ENCODE measurements at regions not wholly inside any gene's neighbourhood (a gene's known extent, or its start where the extent isn't known, plus 50 kb on each side); places are given as distances from the start of the nearest gene placed in this dataset.
A peak's percentile ranks its signal among the peaks of the same experiment; 100 is the strongest.

DNA sequence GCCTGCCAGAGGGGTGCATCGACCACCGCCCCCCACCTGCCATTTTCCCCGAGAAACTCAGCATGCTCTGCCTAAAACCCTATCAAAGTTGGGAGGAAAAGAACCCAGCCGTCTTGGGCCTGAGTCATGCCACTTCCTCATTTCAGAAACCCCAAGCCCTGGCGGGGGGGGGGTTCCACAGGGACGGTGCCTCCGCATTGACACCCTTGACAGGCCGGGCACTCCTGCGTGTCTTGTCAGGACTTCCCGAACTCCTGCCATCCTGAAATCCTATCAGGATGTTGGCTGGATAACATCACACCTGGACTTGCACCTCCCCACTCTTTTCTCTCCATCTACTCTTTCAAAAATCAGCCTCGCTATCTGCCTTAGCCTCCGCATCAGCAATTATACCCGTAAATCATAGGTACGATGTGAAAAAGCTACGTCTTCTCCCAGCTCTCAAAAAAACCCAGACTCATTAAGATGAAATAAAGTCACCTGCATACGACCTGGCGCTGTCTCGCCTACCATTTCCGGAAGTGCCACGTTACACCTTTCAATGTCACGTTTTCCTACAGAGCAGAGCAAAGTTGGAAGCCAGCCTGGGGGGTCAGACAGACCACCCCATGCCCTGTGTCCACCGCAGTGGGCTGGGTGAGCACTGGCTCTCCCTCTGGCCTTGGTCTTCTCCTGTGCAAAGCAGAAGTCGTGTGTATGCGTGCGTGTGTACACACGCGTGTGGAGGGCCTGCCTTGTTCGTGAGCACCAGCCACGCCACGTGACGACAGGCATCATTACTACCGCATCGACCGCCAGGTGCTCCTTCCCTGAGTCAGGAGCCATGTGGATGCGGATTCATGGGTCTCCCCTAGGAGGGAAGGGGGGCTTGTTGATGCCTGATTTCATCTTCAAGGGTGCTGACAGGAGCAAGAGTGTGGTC, 96.7 kb downstream of the RFLNA start:
- DNase-seq = peak; percentile 49 to 58

DNA sequence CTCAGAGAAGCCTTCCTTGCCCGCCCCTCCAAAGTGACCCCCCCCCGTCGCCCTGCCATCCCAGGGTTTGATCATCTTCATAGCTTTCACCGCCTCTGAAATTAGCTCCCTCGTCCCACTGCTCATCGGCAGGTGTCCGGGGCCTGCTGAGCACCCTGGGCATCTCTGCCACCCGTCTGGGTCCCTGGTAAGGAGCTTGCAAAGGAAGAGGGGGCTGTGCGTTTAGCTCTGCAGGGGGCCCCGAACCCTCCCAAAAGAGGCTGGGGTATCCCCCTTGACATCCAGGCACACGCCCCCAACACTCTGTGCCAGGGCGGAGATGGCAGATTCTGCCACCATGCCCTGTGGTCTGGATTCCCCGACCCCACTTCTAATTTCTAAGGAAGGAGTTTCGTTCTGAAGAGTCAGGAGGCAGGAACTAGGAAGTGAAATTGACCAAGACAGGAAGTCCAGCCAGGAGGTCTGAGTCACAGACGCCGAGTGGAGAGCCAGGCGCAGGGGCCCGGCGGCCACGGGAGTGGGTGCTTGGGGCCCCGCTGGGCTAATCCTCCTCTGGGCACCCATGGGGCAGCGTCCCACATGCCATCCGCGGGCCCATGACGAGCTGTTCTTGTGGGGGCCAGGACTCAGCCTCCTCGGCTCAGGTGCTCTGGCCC, 95.7 kb downstream of the RFLNA start:
- DNase-seq = no peak

DNA sequence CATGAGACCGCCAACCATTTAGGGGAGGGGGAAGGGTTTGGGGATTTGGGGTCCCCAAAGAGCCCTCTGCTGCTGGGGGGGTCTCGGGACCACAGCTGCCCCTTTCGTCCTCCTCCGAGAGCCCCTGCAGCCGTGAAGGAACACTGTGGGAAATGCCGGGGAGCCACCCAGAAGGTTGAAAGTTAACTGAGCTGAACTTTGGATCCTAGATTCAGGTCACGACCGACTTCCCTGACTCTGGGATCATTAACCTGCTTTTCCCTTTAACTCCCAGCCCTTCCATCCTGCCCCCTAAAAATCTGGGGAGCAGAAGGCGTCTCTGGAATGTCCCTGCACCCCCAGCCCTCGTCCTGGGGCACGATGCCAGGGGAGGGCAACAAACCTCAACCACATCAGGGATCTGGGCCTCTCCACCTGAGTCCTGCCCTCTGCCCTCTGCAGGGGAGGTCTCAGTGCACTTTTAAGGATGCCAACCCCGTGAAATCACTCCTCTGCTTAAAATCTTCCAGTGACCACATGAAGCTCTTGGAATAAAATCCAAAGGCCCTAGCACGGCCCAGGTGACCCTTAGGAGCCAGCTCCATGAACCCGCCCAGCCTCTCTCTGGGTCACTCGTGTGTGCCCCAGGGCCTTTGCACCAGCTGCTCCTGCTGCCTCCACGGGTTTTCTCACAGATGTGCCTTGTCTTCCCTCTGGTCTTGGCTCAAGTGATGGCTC, 95.0 kb downstream of the RFLNA start:
- DNase-seq = no peak

DNA sequence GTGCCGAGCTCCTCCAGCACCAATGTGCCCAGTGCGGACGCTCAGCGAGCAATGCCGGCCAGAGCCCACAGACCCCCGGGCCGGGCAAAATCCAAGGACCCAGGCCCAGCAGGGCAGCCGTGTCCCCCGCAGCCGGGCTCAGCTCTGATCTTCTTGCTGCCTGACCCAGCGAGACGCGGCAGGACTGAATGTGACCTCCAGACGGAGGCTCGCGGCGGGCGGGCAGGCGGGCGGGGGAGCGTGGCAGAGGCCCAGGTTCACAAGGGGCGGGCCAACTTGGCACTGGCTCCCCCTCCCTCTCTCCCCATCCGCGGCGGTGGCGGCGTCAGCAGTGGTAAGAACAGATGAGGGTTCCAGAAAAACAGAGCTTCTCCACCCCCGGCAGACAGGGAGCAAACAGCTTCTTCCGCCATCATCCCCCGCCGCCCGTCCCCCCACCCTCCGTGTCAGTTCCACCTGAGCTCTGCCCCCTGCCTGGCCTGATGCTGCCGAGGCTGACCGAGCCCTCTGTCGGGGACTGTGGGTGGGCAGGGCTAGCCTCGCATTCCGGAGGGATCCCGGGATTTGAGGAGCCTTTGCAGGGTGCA, 94.3 kb downstream of the RFLNA start:
- peak; percentile 47 to 58 for DNase-seq

DNA sequence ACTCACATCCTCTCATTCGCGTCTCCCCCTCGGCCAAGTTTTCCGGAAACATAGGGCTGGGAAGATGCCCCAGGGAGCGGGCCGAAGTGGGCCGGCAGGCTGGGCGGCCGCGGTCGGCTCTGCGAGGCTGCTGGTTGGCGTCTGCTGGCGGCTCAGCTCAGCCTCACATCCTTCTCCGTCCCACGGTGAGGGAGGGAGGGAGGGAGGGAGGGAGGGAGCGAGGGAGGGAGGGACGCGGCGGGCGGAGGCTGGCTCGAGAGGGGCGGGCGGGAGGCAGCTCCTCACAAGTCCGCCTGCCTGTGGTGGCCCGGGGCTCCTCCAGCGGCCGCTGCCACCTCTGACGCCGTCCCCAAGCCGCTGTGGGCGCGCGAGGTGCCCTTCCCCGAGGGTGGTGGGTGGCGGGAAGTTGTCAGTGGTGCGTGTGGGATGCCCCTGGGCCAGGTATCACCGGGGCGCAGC, 93.8 kb downstream of the RFLNA start:
- DNase-seq = peak; percentile 40 to 50

DNA sequence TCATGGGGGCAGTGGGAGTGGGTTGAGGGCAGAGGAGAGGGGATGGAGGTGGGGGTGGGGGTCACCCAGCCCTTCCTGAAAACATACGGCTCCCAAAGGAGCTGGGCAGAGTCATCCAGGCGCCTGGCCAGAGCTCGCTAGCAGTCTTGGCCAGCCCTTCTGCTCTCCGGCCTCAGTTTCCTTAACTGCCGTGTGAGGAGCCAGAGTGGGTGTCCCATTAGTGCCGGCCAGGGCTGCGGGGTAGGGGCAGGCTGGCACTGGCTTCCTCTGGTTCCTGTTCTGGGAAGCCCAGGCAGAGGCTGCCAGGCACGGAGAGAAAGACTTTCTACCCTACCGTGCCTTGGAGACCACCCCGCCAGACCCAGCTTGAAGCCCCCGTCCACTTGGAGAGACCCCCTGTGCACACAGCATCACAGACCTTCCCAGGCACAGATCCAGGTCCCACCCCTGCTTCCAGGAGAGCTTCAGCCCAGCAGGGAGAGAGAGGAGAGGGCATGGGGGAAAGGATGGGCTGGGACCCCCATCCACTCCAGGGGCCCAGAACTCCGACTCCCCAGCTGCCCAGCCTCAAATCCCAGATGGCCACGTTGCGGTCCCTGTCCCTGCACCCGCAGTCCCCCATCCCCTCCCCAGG, 93.3 kb downstream of the RFLNA start:
- no peak for DNase-seq

DNA sequence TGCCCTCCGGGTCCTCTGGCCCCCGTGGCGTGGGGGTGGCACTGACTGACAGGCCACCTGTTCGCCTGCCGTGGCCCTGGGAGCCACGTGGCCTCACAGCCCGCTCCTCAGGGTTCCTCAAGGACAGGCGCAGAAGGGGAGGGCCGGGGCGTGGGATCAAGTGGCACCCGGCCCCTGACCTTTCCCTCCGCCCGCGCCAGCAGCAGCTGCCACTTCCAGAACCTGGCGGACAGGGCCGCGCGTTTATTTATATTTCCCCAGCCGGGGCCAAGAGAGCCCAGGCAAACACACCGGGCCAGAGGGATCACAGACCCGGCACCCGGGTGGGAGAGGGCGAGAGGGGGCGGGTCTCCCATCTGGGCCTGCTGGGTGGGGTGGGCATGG, 92.6 kb downstream of the RFLNA start:
- DNase-seq = no peak

DNA sequence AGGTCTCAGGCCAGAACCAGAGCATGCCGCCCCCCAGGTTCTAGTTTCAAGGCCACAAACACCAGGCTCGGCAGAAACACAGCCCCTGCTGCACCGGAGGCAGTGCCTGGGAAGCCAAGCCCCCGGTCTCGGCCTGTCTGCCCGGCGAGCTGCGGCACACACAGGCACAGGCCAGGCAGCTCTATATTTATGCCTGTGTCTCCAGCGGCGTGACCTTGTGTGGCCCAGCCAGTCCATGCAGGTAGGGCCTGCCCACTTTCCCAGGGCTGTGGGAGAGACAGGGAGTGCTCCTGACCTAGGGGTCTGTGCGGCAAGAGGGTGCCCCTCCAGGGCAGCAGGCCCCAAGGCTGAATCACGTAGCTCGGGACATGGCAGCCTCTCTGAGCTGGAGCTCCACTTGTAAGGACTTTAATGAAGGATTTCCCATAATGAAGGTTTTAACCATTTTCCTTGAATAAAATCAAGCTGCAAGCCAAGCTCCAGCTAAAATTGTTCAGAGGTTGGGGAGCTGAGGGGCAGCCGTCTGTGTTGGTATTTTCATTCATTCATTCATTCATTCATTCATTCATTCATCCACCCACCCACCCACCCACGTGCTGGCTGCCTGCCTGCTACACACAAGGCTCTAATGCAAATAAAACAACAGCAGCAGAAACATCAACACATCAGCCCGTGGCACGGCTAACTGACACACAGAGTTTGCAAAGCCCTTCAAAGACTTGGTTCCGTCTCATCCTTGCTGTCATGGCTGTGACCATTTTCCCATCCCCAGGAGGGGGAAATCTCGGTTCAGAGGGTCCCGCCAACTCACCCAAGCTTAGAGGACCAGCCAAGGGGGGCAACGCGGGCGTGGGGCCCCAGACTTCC, 92.0 kb downstream of the RFLNA start:
- no peak for DNase-seq

DNA sequence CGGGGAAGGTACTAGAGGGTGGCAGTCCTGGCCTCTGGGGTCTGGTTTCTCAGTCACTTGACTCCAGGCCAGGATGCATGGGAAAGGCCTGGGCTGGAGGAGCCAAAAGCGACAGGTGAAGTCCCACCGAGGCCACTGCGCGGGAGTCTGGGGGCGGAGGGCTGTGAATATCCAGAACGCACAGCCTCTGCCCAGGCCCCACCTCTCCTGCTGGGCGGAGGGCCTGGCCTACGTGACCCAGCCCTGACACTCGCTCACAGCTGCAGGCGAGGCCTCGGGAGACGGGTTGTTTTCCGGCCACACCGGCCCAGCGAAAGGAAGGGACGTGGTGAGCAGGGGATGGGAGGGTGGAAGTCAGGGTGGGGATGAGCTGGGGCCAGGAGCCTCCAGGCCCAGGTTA, 91.2 kb downstream of the RFLNA start:
- no peak for DNase-seq

DNA sequence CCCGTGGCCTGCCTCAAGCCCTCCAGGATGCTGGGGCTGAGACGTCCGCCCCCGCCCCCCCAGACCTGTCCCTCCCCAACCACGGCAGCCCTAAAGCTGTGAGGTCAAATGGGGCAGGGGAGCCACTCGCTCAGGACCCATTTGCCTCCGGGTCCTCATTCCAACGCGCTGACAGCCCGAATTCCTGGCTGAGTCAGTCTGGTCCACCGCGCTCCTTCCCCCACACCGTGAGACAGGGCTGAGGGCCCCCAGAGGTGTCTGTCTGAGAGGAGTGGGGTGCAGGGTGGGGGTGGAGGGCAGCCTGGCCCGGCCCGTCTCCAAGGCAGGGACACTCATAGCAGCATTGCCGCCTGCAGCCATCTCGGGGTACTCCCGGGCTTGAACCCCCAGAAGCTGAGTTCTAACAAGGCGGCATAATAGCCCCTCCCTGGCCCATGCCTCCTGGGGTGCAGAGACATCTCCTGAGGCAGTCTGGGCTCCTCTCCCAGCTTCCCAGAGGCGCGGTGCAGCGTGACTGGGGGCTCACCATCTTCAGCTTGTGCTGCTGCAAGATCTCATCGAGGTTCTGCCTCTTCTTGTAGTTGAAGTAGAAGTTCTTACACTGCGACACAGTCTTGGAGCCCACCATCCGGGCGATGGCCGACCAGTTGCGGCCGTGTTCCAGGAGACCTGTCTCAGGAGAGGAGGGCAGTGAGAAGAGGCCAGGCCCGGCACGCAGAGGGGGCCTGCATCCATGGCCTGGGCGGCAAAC, 90.5 kb downstream of the RFLNA start:
- no peak for DNase-seq

DNA sequence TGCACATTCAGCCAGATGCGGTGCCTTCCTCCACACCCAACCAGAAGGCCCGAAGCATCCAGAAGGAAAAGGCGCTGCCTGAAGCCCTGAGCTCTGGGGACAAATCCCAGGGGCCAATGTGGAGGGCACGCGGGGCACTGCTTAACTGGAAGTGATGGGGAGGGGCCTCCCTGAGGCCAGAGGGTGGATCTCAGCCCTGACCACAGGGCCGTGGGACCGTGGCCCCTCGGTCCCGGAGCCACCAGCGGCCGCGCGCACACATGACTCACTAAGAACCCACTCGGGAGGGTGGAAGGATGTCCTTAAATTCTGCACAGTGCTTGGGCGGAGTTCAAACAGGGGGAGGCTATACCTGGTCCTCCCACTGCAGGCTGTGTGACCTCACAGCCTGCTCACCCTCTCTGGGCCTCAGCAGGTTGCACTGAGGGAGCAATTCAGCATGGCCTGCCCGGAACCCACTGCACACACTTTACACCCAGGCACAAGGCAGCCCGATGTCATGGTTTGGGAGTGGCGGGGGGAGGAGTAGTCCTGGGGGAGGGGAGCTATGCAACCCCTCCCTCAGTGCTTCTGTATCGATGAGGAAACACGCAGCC, 89.5 kb downstream of the RFLNA start:
- no peak for DNase-seq

DNA sequence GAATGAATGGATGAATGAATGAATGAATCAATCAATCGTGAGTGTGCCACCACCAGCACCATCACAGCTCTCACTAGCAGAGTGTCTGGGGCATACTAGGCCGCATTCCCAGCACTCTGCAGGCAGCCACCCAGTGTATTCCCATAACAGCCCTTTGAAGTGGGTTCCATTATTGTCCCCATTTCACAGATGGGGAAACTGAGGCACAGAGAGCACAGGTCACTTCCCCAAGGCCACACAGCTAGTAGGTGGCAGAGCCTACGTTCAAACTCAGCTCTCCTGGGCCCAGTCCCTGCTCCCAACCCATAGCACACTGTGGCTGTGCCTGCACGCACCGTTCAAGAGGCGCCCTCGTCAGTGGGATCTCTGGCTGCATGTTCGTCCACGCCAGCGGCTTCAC, 88.1 kb downstream of the RFLNA start:
- DNase-seq = no peak

DNA sequence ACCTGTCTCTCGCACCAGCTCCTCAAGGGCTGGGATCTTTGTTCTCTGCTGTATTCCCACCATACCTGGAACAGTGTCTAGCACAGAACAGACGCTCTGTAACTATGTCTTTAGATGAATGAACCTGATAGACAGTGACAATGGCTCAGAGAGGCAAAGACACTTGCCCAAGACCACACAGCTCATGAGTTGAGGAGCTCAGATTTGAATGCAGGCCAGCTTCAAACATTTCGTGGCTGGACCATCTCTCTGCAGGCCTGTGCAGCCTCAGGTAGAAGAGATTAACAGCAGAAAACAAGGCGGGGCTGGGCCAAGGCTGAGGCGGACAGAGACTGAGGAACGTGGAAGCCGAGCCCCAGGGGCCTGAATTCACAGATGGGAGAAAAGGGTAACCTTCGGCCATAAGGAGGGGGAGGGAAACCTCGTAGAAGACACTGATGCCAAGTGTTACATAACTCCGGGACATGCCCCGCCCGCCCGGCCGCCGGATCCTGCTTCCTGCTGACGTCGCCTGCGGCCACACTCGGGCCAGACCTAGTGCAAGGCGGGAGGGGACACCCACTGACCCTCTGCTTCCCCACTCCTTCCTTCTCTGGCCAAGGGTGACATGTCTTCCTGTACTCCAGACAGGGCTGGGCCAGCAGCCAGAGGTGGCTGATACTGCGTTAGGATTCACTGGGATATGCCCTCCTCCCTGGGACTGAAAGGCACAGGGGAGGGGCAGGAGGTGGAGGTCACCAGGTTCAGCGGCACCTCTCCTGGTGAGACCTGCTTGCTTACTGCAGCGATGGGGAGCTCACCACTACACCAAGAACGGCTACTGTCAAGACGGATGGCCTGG, 86.8 kb downstream of the RFLNA start:
- DNase-seq = no peak

DNA sequence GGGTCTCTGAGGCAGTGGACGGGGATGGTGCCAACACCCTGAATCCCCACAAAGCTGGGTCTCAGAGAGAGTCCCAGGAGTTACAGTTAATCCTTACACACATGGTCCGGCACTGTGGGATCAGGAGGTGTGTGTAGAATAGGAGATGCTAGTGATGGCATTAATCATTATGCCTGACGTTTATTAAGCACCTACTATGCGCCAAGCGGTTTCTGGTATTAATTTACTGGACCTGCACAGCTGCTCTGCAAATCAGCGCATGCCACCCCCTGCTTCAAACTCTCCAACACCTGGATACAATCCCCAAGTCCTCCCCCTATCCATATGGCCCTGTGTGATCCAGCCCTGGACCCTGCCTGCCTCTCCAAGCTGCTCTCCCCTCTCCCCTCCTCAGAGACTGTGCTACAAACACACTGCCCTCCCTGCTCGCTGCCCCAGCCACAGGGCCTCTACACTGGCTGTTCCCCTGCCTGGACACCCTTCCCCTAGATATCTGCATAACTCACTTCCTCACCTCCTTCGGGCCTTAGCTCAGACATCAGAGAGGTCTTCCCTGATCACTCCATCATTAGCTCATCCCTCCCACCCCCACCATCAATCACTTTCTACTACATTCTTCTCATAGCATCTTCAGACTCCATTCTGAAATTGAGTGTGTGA, 86.0 kb downstream of the RFLNA start:
- DNase-seq = no peak

DNA sequence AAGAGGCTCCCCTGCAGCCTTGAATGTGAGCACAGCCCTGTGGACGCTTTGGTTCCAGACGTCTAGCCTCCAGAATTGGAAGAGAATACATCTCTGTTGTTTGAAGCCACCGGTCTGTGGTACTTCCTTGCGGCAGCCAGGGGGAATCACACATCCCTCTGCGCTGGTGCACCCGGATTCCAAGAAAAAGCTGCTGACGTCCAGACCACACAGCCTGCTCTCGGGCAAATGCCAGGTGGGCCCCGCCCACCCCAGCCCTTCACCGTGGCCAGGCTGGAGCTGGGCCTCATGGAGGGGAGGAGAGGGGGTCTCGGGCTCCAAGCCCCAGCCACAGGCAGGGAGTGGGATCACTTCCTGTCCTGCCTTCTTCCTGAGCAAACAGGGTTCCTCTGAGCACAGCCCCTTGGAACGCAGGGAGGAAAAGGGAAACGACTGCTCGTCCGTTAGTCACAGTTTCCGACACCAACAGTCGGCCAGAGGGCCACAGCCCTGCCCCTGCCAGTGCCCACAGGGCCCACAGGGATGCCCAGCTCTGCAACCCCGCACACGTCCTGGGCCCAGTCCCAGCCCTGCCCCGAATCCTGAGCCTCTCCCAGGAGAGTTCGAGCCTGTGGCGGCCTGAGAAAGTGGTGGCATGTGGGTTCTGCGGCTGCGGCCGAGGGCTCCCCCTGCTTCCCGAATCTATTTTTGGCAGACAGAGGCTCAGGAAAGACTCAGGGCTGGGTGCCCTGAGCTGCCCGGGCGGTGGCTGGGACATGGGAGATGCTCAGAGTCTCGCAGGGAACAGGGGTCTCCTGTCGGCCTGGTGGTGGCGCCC, 85.3 kb downstream of the RFLNA start:
- DNase-seq = no peak

DNA sequence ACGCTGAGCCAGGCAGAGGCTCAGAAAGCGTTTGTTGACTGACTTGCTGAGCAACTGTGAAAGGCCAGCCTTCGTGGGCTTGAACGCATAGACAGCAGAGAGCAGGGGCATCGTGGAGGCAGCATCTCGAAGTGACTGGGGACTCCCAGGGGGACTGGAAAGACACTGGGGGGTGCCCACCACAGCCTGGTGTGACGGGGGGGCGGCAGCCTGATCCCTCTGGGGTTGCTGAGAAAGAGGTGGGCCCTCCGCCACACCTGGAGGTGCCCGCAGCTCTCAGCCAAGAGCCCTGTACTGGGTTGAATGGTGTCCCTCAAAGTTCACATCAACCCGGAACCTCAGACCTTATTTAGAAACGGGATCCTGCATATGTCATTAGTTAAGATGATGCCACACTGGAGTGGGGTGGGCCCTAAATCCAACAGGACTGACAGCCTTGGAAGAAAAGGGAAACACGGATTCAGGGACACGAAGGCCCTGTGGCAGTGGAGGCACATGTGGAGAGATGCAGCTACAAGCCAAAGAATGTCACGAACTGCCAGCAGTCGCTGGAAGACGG, 84.6 kb downstream of the RFLNA start:
- DNase-seq = no peak

DNA sequence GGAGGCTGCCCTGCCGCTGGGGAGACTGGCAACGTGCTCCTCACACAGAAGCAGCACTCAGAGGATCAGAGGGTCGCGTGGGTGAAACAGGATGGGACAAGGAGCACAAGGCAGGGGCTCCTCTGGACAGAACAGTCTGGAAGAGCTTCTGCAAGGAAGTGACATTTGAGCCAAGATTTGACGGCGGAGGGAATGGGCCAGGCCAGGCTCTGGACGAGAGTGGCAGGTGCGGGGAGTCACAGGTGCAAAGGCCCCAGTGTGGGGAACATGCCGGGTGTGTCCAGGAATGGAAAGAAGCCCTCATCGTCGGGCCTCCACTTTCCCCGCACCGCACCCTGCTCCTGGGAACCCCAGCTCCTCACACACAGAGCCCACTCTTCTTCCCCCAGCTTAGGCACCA, 84.0 kb downstream of the RFLNA start:
- DNase-seq = no peak
